GM18907 (cell line): ENCODE measurements at regions not wholly inside any gene's neighbourhood (a gene's known extent, or its start where the extent isn't known, plus 50 kb on each side); places are given as distances from the start of the nearest gene placed in this dataset.
"Not testable (repeated sequence)": the region's sequence is repeated elsewhere in the genome, so short reads cannot be mapped to it uniquely, and the experiment has no call there.

Source experiments
- ATAC-seq: cut with Tn5 transposase; IDR thresholded peaks from one replicate; pipeline ENCODE4 v1.9.1; 2021; ENCODE audit warnings: mild to moderate bottlenecking, moderate library complexity; ENCODE audit not compliant: unreplicated experiment

GRCh38 chr4:131352371-131352770 is 1796.7 kb upstream of the PCDH10 start:
- ATAC-seq, result not testable (repeated sequence)

GRCh38 chr4:131366714-131367113 is 1782.4 kb upstream of the PCDH10 start:
- ATAC-seq, result no peak

- no peak for ATAC-seq
Measured at GRCh38 chr4:131367441-131367840, 1781.7 kb upstream of the PCDH10 start.

GRCh38 chr4:131370846-131371245 is 1778.2 kb upstream of the PCDH10 start:
- no peak for ATAC-seq

GRCh38 chr4:131381055-131381454 is 1768.0 kb upstream of the PCDH10 start:
- ATAC-seq, result no peak

GRCh38 chr4:131382839-131383238 is 1766.3 kb upstream of the PCDH10 start:
- ATAC-seq, result no peak

GRCh38 chr4:131388277-131388676 is 1760.8 kb upstream of the PCDH10 start:
- no peak for ATAC-seq

- ATAC-seq, result no peak
Measured at GRCh38 chr4:131408102-131408501, 1741.0 kb upstream of the PCDH10 start.

- no peak for ATAC-seq
Measured at GRCh38 chr4:131411393-131411792, 1737.7 kb upstream of the PCDH10 start.

- ATAC-seq, result no peak
Measured at GRCh38 chr4:131419147-131419546, 1729.9 kb upstream of the PCDH10 start.

GRCh38 chr4:131426023-131426758 is 1722.9 kb upstream of the PCDH10 start:
- peak; percentile 69 for ATAC-seq

- peak; percentile 13 for ATAC-seq
Measured at GRCh38 chr4:131427000-131427399, 1722.1 kb upstream of the PCDH10 start.

- no peak for ATAC-seq
Measured at GRCh38 chr4:131430302-131430701, 1718.8 kb upstream of the PCDH10 start.

GRCh38 chr4:131441004-131441688 is 1707.9 kb upstream of the PCDH10 start:
- ATAC-seq, result no peak

GRCh38 chr4:131447883-131448282 is 1701.2 kb upstream of the PCDH10 start:
- no peak for ATAC-seq

- no peak for ATAC-seq
Measured at GRCh38 chr4:131450572-131451209, 1698.4 kb upstream of the PCDH10 start.

- ATAC-seq, result peak; percentile 86
Measured at GRCh38 chr4:131459430-131460101, 1689.5 kb upstream of the PCDH10 start.

- no peak for ATAC-seq
Measured at GRCh38 chr4:131470360-131470759, 1678.7 kb upstream of the PCDH10 start.

- ATAC-seq, result no peak
Measured at GRCh38 chr4:131488772-131489171, 1660.3 kb upstream of the PCDH10 start.

GRCh38 chr4:131496211-131496610 is 1652.9 kb upstream of the PCDH10 start:
- ATAC-seq, result not testable (repeated sequence)

- ATAC-seq, result no peak
Measured at GRCh38 chr4:131499141-131499873, 1649.8 kb upstream of the PCDH10 start.
